Nephron (organoid): ENCODE measurements at regions not wholly inside any gene's neighbourhood (a gene's known extent, or its start where the extent isn't known, plus 50 kb on each side); places are given as distances from the start of the nearest gene placed in this dataset.
"Not testable (repeated sequence)": the region's sequence is repeated elsewhere in the genome, so short reads cannot be mapped to it uniquely, and the experiment has no call there.

Experiments
- H3K27ac Mint-ChIP-seq, 3 experiments: 2 replicates each; pipeline ENCODE4 v1.8.0; 2020; ENCODE audit warnings: mixed read lengths in 3 of 3, mild to moderate bottlenecking in 2 of 3, moderate library complexity in 1 of 3
- H3K27me3 Mint-ChIP-seq: 2 replicates; pipeline ENCODE4 v1.8.0; 2021; ENCODE audit warnings: low read depth, mild to moderate bottlenecking, moderate library complexity, mixed read lengths
- H3K36me3 Mint-ChIP-seq: 2 replicates; pipeline ENCODE4 v1.8.0; 2020; ENCODE audit warnings: low read depth, mixed read lengths
- H3K4me1 Mint-ChIP-seq: 2 replicates; pipeline ENCODE4 v1.8.0; 2020; ENCODE audit warnings: mixed read lengths
- H3K4me3 Mint-ChIP-seq, 3 experiments: 2 replicates each; pipeline ENCODE4 v1.8.0; 2020; ENCODE audit warnings: mild to moderate bottlenecking in 3 of 3, mixed read lengths in 3 of 3, moderate library complexity in 2 of 3
- H3K9me3 Mint-ChIP-seq: 2 replicates; pipeline ENCODE4 v1.8.0; 2020; ENCODE audit warnings: mixed read lengths
- TF ChIP-seq, protein P1 (sequence below), 3 experiments: fragments of 200-600 bp; sonication (generic); IDR thresholded peaks; one replicate each; pipeline ENCODE4 v1.5.0; 2021; ENCODE audit warnings: antibody characterized with exemption in 3 of 3; ENCODE audit not compliant: unreplicated experiment in 3 of 3

DNA sequence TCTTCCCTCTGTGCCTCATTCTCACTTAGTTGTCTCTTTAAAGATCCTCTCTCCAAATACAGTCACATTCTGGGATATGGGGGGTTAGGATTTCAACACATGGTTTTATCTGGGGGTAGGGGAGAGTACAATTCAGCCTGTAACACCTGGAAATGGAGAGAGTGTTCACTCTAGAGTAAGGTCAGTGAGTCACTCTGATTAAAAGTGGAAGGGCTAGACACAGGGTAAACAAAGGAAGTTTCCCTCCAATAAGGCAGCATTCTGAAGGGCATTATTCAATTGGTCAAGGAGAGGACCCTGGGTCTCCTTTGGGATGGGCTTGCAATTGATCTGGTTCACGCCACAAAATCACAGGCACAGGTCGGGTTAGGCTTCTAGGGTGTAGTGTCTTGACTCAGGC, 232.8 kb upstream of the NPSR1 start:
- Mint-ChIP-seq H3K36me3 (no peaks in the 10 kb centered on the region), H3K27me3 (peaks cover under 1% of the 10 kb centered on the region), H3K9me3 (no peaks in the 10 kb centered on the region), H3K27ac (no peak overlapping the region), H3K4me3 (no peak overlapping the region), H3K4me1 (no peaks in the 10 kb centered on the region)
- TF ChIP-seq, protein P1, sequence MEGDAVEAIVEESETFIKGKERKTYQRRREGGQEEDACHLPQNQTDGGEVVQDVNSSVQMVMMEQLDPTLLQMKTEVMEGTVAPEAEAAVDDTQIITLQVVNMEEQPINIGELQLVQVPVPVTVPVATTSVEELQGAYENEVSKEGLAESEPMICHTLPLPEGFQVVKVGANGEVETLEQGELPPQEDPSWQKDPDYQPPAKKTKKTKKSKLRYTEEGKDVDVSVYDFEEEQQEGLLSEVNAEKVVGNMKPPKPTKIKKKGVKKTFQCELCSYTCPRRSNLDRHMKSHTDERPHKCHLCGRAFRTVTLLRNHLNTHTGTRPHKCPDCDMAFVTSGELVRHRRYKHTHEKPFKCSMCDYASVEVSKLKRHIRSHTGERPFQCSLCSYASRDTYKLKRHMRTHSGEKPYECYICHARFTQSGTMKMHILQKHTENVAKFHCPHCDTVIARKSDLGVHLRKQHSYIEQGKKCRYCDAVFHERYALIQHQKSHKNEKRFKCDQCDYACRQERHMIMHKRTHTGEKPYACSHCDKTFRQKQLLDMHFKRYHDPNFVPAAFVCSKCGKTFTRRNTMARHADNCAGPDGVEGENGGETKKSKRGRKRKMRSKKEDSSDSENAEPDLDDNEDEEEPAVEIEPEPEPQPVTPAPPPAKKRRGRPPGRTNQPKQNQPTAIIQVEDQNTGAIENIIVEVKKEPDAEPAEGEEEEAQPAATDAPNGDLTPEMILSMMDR (IDR thresholded peaks at IDR 0.05; ENCODE audit: unreplicated experiment in 3 of 3), result no peak

DNA sequence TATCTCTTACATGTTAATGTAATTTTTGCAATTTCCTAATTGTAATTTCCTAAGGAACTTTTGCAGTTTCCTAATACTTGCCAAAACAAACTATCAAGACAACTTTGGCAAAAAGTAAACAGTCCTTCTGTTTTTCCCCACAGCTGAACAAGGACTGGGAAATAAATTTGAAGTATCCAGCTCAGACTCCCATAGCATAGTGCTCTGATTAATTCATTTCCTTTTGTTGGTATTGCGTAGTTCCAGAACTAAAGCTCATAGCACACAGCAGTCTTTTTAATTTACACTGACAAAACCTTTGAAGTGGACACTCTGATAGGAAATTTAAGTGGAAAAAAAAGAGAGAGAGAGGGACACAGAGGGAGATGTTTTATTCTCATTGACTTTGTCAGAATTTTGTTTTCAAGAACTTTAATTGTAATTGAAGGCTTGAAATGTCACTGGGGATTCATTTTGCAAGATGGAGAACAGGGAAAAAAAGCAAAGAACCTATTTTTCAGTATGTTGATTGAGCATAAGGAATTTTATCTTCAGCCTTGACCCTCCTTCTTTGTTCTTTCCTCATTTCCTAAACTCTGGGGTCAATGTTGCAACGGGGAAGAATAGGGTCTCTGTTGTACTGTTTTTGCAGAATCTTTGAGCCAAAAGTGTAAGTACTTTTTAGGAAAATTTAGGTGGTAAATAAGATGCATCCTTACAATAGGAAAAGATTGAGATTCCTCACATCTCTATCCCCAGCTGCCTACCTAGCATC, 232.2 kb upstream of the NPSR1 start:
- Mint-ChIP-seq H3K4me3 (no peak overlapping the region), H3K9me3 (peaks cover 6% of the 10 kb centered on the region), H3K27ac (no peak overlapping the region), H3K4me1 (no peaks in the 10 kb centered on the region), H3K36me3 (no peaks in the 10 kb centered on the region), H3K27me3 (peaks cover 6% of the 10 kb centered on the region)
- TF ChIP-seq, protein P1 (IDR thresholded peaks at IDR 0.05; ENCODE audit: unreplicated experiment in 3 of 3), result no peak

DNA sequence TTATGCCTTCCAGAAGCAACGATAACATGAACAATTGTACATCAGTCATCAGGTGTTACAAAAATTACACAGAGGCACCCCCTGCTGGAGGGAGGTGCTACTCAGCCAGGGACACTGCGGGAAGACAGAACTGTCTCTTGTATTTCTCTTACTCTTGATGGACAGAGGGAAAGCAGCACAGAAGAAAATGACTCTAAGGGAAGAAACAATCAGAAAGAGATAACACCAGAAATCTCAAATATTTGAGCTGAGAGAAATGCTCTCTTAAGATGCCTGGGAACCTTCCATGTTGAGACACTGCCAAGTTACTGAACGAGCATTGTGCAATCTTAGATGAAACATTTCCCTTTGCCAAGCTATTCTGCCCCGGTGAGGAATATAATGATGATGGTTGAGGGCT, 227.6 kb upstream of the NPSR1 start:
- Mint-ChIP-seq H3K4me3 (no peak overlapping the region), H3K27ac (no peak overlapping the region), H3K4me1 (no peaks in the 10 kb centered on the region)

DNA sequence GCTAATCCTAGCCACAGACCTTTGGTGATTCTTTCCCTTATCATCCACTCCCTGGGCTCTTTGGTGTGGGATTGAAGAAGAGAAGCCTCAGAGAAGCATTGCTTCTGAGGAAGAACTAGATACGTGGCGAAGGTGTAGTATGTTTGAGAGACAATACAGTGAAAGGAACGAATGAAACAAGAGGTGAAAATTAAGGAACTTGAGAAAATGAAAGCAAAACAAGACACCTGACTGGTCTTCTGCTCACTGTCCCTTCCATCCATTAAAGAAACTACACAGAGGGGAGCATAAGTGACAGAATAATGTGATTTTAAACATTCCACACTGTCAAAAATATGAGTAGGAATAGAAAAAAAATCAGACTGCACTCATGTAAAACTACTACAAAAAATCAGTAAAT, 219.6 kb upstream of the NPSR1 start:
- Mint-ChIP-seq H3K4me1 (no peaks in the 10 kb centered on the region), H3K4me3 (no peak overlapping the region), H3K27me3 (no peaks in the 10 kb centered on the region), H3K9me3 (peaks cover 14% of the 10 kb centered on the region), H3K36me3 (no peaks in the 10 kb centered on the region), H3K27ac (no peak overlapping the region)
- TF ChIP-seq, protein P1 (IDR thresholded peaks at IDR 0.05; ENCODE audit: unreplicated experiment in 3 of 3), result no peak

More for the DNA sequence above, 227.6 kb upstream of the NPSR1 start:
- no peaks in the 10 kb centered on the region for H3K36me3 Mint-ChIP-seq
- TF ChIP-seq, protein P1 (IDR thresholded peaks at IDR 0.05; ENCODE audit: unreplicated experiment in 3 of 3), result peak in 2 of 3 experiments; percentile 21 to 25
- peaks cover 6% of the 10 kb centered on the region for H3K27me3 Mint-ChIP-seq
- H3K9me3 Mint-ChIP-seq, result peaks cover 29% of the 10 kb centered on the region

DNA sequence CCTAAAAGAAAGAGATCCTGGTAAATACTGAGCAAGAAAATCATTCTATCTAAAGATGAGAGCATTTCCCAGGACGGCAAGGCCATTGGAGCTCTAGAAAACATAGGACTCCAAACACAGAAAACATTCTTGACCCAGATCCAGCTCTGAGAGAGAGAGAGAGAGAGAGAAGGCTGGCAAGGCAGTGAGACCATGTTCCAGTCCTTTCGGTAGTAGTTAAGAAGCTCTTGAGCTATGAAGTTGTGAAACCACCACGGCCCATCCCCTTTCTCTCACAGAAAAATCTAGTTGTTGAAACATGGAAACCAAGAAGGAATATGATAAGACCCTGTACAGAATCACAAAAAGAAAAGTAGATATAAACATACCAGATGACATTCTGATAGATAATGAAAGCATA, 212.4 kb upstream of the NPSR1 start:
- TF ChIP-seq, protein P1 (IDR thresholded peaks at IDR 0.05; ENCODE audit: unreplicated experiment in 3 of 3), result no peak
- Mint-ChIP-seq H3K9me3 (peaks cover 8% of the 10 kb centered on the region), H3K4me1 (no peaks in the 10 kb centered on the region), H3K27ac (no peak overlapping the region), H3K27me3 (no peaks in the 10 kb centered on the region), H3K36me3 (no peaks in the 10 kb centered on the region), H3K4me3 (no peak overlapping the region)

DNA sequence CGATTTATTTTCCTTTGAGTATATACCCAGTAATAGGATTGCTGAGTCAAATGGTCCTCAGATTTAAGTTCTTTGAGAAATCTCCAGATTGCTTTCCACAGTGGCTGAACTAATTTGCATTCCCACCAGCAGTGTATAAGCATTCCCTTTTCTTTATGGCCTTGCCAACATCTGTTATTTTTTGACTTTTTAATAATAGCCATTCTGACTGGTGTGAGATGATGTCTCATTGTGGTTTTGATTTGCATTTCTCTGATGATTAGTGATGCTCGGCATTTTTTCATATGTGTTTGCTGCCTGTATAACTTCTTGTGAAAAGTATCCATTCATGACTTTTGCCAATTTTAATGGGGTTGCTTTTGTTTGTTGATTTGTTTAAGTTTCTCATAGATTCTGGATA, 209.5 kb upstream of the NPSR1 start:
- not testable (repeated sequence) for H3K36me3 Mint-ChIP-seq, H3K4me3 Mint-ChIP-seq, H3K9me3 Mint-ChIP-seq, H3K27me3 Mint-ChIP-seq, H3K4me1 Mint-ChIP-seq, H3K27ac Mint-ChIP-seq
